GM12892 (cell line): ENCODE measurements at regions not wholly inside any gene's neighbourhood (a gene's known extent, or its start where the extent isn't known, plus 50 kb on each side); places are given as distances from the start of the nearest gene placed in this dataset.

Source experiments
- POLR2A ChIP-seq: IDR thresholded peaks from 2 replicates; pipeline ENCODE4 v1.6.1; 2011; ENCODE audit warnings: low read depth, low read length, control low read depth
- POLR2AphosphoS5 ChIP-seq: IDR thresholded peaks from 2 replicates; pipeline ENCODE4 v1.6.1; 2011; ENCODE audit warnings: low read depth, low read length, control low read depth
- TAF1 ChIP-seq: IDR thresholded peaks from 2 replicates; pipeline ENCODE4 v1.6.1; 2011; ENCODE audit warnings: low read depth, mild to moderate bottlenecking, control low read depth, low read length, borderline replicate concordance

DNA sequence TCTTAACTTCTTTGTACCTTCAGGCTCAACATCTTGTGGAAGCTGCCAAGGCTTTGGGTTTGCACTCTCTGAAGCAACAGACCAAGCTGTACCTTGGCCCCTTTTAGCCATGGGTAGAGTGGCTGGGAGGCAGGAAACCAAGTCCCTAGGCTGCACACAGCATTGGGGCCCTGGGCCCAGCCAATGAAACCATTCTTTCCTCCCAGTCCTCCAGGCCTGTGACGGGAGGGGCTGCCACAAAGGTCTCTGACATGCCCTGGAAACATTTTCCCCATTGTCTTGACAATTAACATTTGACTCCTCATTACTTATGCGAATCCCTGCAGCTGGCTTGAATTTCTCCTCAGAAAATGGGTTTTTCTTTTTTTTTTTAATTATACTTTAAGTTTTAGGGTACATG, 253.1 kb upstream of the GADL1 start:
- TF ChIP-seq POLR2A, result no peak
- TF ChIP-seq POLR2AphosphoS5, result no peak
- no peak for TF ChIP-seq TAF1
